HEK293 (cell line): ENCODE measurements at regions not wholly inside any gene's neighbourhood (a gene's known extent, or its start where the extent isn't known, plus 50 kb on each side); places are given as distances from the start of the nearest gene placed in this dataset.

ENCODE experiments used
- CTCF ChIA-PET: fragments of 350-600 bp; formaldehyde crosslinking; extraction: SDS; loops from one replicate; lab custom pipeline; 2021; ENCODE audit warnings: antibody characterized with exemption; lab: Yijun Ruan, JAX
- POLR2A ChIA-PET: fragments of 300-600 bp; formaldehyde crosslinking; extraction: SDS; loops from one replicate; lab custom pipeline; 2020; ENCODE audit warnings: antibody characterized with exemption, inconsistent platforms; lab: Yijun Ruan, JAX
- H3K27ac ChIP-seq: fragments of 200-500 bp; sonication (Bioruptor generic); 2 replicates; pipeline ENCODE4 v1.5.1; 2014; ENCODE audit warnings: low read depth, low read length, control low read depth, inconsistent platforms; ENCODE audit errors: extremely low read depth
- H3K36me3 ChIP-seq, 2 experiments: fragments of 200-500 bp in 1 of 2; sonication (Bioruptor generic) in 1 of 2; 1 replicate in 1 of 2; 2 replicates in 1 of 2; pipeline ENCODE4 v1.5.1; 2014 to 2017; ENCODE audit warnings: inconsistent platforms in 2 of 2, low read length in 2 of 2; ENCODE audit not compliant: control insufficient read depth in 2 of 2, insufficient read depth in 1 of 2
- H3K4me1 ChIP-seq: fragments of 200-500 bp; sonication (Bioruptor generic); 2 replicates; pipeline ENCODE4 v1.5.1; 2014; ENCODE audit warnings: mild to moderate bottlenecking, low read length, inconsistent platforms; ENCODE audit not compliant: control insufficient read depth, insufficient read depth
- H3K4me3 ChIP-seq: 2 replicates; pipeline ENCODE4 v1.5.1; 2011; ENCODE audit warnings: low read depth, mild to moderate bottlenecking, control low read depth, low read length, moderate library complexity
- H3K9me3 ChIP-seq: fragments of 200-500 bp; sonication (Bioruptor generic); 2 replicates; pipeline ENCODE4 v1.5.1; 2014; ENCODE audit warnings: low read depth, low read length, inconsistent platforms; ENCODE audit not compliant: control insufficient read depth, insufficient read depth
- BCL11B ChIP-seq: fragments of 450-650 bp; formaldehyde crosslinking; IDR thresholded peaks from 2 replicates; pipeline ENCODE4 v1.5.1; 2016; ENCODE audit warnings: low read depth, missing biosample characterization, missing genetic modification characterization
- HOXC10 ChIP-seq: sonication (generic); formaldehyde crosslinking; IDR thresholded peaks from 2 replicates; pipeline ENCODE4 v1.8.1; 2023; ENCODE audit warnings: mild to moderate bottlenecking, missing genetic modification reagents
- WT1 ChIP-seq: fragments of 450-650 bp; formaldehyde crosslinking; IDR thresholded peaks from 2 replicates; pipeline ENCODE4 v1.5.1; 2016; ENCODE audit warnings: missing biosample characterization, missing genetic modification characterization
- ZBTB7A ChIP-seq: fragments of 450-650 bp; formaldehyde crosslinking; IDR thresholded peaks from 2 replicates; pipeline ENCODE4 v1.5.1; 2016; ENCODE audit warnings: low read depth, missing biosample characterization, missing genetic modification characterization
- ZNF133 ChIP-seq: fragments of 450-650 bp; formaldehyde crosslinking; IDR thresholded peaks from 2 replicates; pipeline ENCODE4 v1.5.1; 2016; ENCODE audit warnings: missing biosample characterization, missing genetic modification characterization
- ZNF146 ChIP-seq: fragments of 450-650 bp; formaldehyde crosslinking; IDR thresholded peaks from 2 replicates; pipeline ENCODE4 v1.5.1; 2016; ENCODE audit warnings: missing biosample characterization, missing genetic modification characterization
- ZNF155 ChIP-seq: fragments of 450-650 bp; formaldehyde crosslinking; IDR thresholded peaks from 2 replicates; pipeline ENCODE4 v1.5.1; 2016; ENCODE audit warnings: missing biosample characterization, missing genetic modification characterization
- ZNF16 ChIP-seq: fragments of 450-650 bp; formaldehyde crosslinking; IDR thresholded peaks from 2 replicates; pipeline ENCODE4 v1.5.1; 2016; ENCODE audit warnings: low read depth, missing biosample characterization, missing genetic modification characterization
- ZNF174 ChIP-seq: fragments of 450-650 bp; formaldehyde crosslinking; IDR thresholded peaks from 2 replicates; pipeline ENCODE4 v1.5.0; 2017; ENCODE audit warnings: missing biosample characterization, mild to moderate bottlenecking, missing genetic modification characterization
- ZNF2 ChIP-seq: fragments of 450-650 bp; formaldehyde crosslinking; IDR thresholded peaks from 2 replicates; pipeline ENCODE4 v1.5.1; 2016; ENCODE audit warnings: missing biosample characterization, missing genetic modification characterization
- ZNF239 ChIP-seq: fragments of 450-650 bp; formaldehyde crosslinking; IDR thresholded peaks from 2 replicates; pipeline ENCODE4 v1.5.1; 2016; ENCODE audit warnings: missing biosample characterization, missing genetic modification characterization
- ZNF274 ChIP-seq, 2 experiments: fragments of 200-500 bp in 1 of 2; fragments of 450-650 bp in 1 of 2; sonication (Bioruptor generic) in 1 of 2; formaldehyde crosslinking in 1 of 2; IDR thresholded peaks; 2 replicates each; pipeline versions ENCODE4 v1.5.1 to v1.6.1; 2014 to 2016; ENCODE audit warnings: borderline replicate concordance in 1 of 2, inconsistent platforms in 1 of 2, low read length in 1 of 2, missing biosample characterization in 1 of 2, missing genetic modification characterization in 1 of 2
- ZNF37A ChIP-seq: fragments of 450-650 bp; IDR thresholded peaks from 2 replicates; pipeline ENCODE4 v1.5.1; 2018; ENCODE audit warnings: missing biosample characterization, missing genetic modification characterization
- ZNF426 ChIP-seq: fragments of 450-650 bp; formaldehyde crosslinking; IDR thresholded peaks from 2 replicates; pipeline ENCODE4 v1.5.1; 2017; ENCODE audit warnings: missing biosample characterization, missing genetic modification characterization, mild to moderate bottlenecking, inconsistent platforms, moderate library complexity
- ZNF629 ChIP-seq: fragments of 450-650 bp; formaldehyde crosslinking; IDR thresholded peaks from 2 replicates; pipeline ENCODE4 v1.5.1; 2017; ENCODE audit warnings: missing biosample characterization, missing genetic modification characterization
- ZNF658 ChIP-seq: fragments of 450-650 bp; formaldehyde crosslinking; IDR thresholded peaks from 2 replicates; pipeline ENCODE4; 2016; ENCODE audit warnings: missing biosample characterization, missing genetic modification characterization
- ZNF768 ChIP-seq: fragments of 450-650 bp; formaldehyde crosslinking; IDR thresholded peaks from 2 replicates; pipeline ENCODE4 v1.5.1; 2018; ENCODE audit warnings: missing biosample characterization, mild to moderate bottlenecking, missing genetic modification characterization
- TF ChIP-seq, protein P1 (sequence below): fragments of 450-650 bp; formaldehyde crosslinking; IDR thresholded peaks from 2 replicates; pipeline ENCODE4 v1.5.1; 2016; ENCODE audit warnings: missing biosample characterization, missing genetic modification characterization
- TF ChIP-seq, protein P2 (sequence below): fragments of 450-650 bp; formaldehyde crosslinking; IDR thresholded peaks from 2 replicates; pipeline ENCODE4 v1.5.1; 2017; ENCODE audit warnings: missing biosample characterization, missing genetic modification characterization
- TF ChIP-seq, protein P3 (sequence below): fragments of 450-650 bp; formaldehyde crosslinking; IDR thresholded peaks from 2 replicates; pipeline ENCODE4 v1.5.1; 2017; ENCODE audit warnings: missing biosample characterization, mild to moderate bottlenecking, missing genetic modification characterization, moderate library complexity
- TF ChIP-seq, protein P4 (sequence below): fragments of 450-650 bp; formaldehyde crosslinking; IDR thresholded peaks from 2 replicates; pipeline ENCODE4 v1.5.1; 2016; ENCODE audit warnings: missing biosample characterization, missing genetic modification characterization
- TF ChIP-seq, protein P5 (sequence below): fragments of 450-650 bp; IDR thresholded peaks from 2 replicates; pipeline ENCODE4 v1.5.1; 2018; ENCODE audit warnings: missing biosample characterization, missing genetic modification characterization

DNA sequence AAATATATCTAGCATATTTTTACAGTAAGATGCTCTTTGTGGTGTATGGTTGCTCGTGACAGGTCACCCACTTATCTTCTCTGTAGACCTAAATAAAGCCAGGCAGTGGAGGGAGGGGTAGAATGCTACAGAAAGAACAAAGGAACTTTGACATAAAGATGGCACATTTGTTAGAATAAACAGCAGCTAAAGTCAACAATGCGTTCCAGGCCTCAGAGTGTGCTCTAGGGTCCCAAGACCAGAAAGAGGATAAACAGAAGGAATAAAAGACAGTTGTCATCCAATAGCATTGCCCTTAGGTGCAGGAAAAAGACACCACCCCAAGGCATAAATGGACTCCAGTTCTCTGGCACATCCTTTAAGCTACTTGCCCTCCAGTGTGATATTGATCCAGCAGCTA lies 523.0 kb upstream of the CDH11 start:
- ChIA-PET CTCF (interaction anchor here (0.6 kb wide), 1 partner anchor 23 kb away, joined by 3 read pairs; no protein-coding TSS in a partner anchor), POLR2A (no interaction called here)
- Histone ChIP-seq H3K9me3 (no peaks in the 10 kb centered on the region), H3K4me3 (no peak overlapping the region), H3K4me1 (no peaks in the 10 kb centered on the region), H3K36me3 (no peaks in the 10 kb centered on the region), H3K27ac (no peak overlapping the region)
- TF ChIP-seq ZNF133 (tag by site-specific recombination) (no peak), ZNF2 (no peak), HOXC10 (CRISPR knock-in tag) (no peak), WT1 (tag by site-specific recombination) (no peak), ZNF16 (tag by site-specific recombination) (no peak), ZNF174 (tag by site-specific recombination) (no peak), ZNF37A (tag by site-specific recombination) (no peak), ZNF658 (tag by site-specific recombination) (no peak), ZNF426 (tag by site-specific recombination) (no peak), ZBTB7A (tag by site-specific recombination) (no peak), BCL11B (tag by site-specific recombination) (no peak)
- TF ChIP-seq, protein P1, sequence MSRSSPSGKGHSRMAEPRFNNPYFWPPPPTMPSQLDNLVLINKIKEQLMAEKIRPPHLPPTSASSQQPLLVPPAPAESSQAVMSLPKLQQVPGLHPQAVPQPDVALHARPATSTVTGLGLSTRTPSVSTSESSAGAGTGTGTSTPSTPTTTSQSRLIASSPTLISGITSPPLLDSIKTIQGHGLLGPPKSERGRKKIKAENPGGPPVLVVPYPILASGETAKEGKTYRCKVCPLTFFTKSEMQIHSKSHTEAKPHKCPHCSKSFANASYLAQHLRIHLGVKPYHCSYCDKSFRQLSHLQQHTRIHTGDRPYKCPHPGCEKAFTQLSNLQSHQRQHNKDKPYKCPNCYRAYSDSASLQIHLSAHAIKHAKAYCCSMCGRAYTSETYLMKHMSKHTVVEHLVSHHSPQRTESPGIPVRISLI (tag by site-specific recombination), result no peak
- TF ChIP-seq, protein P2, sequence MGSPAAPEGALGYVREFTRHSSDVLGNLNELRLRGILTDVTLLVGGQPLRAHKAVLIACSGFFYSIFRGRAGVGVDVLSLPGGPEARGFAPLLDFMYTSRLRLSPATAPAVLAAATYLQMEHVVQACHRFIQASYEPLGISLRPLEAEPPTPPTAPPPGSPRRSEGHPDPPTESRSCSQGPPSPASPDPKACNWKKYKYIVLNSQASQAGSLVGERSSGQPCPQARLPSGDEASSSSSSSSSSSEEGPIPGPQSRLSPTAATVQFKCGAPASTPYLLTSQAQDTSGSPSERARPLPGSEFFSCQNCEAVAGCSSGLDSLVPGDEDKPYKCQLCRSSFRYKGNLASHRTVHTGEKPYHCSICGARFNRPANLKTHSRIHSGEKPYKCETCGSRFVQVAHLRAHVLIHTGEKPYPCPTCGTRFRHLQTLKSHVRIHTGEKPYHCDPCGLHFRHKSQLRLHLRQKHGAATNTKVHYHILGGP (tag by site-specific recombination), result no peak

DNA sequence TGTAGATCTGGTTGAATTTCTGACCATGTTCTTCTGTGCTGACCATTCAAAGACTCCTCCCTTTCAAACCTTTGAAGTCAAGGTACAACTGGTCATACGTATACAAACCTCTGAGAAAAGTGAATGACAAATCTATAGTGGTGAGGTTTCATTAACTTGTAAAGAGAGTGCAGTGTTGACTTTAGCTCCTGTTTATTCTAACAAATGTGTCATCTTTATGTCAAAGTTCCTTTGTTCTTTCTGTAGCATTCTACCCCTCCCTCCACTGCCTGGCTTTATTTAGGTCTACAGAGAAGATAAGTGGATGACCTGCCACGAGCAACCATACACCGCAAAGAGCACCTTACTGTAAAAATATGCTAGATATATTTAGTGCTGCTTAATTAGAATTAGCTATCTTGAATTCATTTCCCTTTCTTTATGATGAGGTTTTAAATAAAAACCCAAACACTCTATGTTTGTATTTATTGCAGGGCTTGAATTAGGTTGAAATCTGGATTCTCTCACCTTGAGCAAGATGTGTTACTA lies 520.0 kb upstream of the CDH11 start:
- H3K36me3 ChIP-seq, result no peaks in the 10 kb centered on the region
- CTCF ChIA-PET, result no interaction called here
- no peak overlapping the region for H3K27ac ChIP-seq
- TF ChIP-seq ZNF155 (tag by site-specific recombination), result no peak
- H3K4me1 ChIP-seq, result no peaks in the 10 kb centered on the region
- H3K9me3 ChIP-seq, result no peaks in the 10 kb centered on the region
- POLR2A ChIA-PET, result no interaction called here
- H3K4me3 ChIP-seq, result no peak overlapping the region

DNA sequence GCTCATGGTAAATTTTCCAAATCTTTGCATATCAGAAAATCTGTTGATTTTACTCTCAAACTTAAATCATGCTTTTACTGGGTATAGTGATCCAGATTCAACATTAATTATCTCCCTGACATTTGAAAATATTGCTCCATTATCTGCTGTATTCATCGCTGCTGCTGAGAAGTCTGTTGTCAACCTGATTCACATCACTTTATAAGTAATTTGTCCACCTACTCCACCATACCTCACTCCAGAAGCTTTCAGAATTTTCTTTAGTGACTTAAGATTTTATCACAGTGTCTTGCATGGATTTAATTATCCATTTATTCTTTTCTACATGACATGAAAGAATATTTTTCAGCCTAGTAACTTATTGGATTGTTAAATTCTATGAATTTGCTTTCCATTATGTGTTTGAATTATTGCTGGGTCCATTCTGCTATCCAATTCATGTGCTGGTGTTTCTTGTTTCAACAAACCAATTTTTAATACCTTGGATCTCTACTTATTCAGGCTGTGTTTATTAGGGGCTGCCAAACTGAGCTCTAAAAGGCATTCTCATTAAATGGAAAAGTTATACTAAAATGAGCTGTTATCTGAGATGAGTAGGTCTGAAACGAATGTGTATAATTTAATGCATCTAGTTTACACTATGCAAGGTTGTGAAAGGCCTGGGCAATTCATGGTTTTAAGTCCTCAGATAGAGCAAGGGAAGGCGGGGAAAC lies 519.3 kb upstream of the CDH11 start:
- Histone ChIP-seq H3K36me3 (no peaks in the 10 kb centered on the region), H3K4me3 (no peak overlapping the region), H3K4me1 (no peaks in the 10 kb centered on the region), H3K9me3 (no peaks in the 10 kb centered on the region), H3K27ac (no peak overlapping the region)
- POLR2A ChIA-PET, result no interaction called here
- CTCF ChIA-PET, result interaction anchor here (0.6 kb wide), 1 partner anchor 438 kb away, joined by 3 read pairs; no protein-coding TSS in a partner anchor
- TF ChIP-seq, protein P3, sequence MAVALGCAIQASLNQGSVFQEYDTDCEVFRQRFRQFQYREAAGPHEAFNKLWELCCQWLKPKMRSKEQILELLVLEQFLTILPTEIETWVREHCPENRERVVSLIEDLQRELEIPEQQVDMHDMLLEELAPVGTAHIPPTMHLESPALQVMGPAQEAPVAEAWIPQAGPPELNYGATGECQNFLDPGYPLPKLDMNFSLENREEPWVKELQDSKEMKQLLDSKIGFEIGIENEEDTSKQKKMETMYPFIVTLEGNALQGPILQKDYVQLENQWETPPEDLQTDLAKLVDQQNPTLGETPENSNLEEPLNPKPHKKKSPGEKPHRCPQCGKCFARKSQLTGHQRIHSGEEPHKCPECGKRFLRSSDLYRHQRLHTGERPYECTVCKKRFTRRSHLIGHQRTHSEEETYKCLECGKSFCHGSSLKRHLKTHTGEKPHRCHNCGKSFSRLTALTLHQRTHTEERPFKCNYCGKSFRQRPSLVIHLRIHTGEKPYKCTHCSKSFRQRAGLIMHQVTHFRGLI, result no peak
- TF ChIP-seq, protein P4, sequence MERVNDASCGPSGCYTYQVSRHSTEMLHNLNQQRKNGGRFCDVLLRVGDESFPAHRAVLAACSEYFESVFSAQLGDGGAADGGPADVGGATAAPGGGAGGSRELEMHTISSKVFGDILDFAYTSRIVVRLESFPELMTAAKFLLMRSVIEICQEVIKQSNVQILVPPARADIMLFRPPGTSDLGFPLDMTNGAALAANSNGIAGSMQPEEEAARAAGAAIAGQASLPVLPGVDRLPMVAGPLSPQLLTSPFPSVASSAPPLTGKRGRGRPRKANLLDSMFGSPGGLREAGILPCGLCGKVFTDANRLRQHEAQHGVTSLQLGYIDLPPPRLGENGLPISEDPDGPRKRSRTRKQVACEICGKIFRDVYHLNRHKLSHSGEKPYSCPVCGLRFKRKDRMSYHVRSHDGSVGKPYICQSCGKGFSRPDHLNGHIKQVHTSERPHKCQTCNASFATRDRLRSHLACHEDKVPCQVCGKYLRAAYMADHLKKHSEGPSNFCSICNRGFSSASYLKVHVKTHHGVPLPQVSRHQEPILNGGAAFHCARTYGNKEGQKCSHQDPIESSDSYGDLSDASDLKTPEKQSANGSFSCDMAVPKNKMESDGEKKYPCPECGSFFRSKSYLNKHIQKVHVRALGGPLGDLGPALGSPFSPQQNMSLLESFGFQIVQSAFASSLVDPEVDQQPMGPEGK (tag by site-specific recombination), result no peak
- TF ChIP-seq, protein P5, sequence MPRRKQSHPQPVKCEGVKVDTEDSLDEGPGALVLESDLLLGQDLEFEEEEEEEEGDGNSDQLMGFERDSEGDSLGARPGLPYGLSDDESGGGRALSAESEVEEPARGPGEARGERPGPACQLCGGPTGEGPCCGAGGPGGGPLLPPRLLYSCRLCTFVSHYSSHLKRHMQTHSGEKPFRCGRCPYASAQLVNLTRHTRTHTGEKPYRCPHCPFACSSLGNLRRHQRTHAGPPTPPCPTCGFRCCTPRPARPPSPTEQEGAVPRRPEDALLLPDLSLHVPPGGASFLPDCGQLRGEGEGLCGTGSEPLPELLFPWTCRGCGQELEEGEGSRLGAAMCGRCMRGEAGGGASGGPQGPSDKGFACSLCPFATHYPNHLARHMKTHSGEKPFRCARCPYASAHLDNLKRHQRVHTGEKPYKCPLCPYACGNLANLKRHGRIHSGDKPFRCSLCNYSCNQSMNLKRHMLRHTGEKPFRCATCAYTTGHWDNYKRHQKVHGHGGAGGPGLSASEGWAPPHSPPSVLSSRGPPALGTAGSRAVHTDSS, result no peak
- TF ChIP-seq ZNF768 (tag by site-specific recombination) (no peak), ZNF146 (tag by site-specific recombination) (no peak), ZNF629 (tag by site-specific recombination) (no peak), ZNF274 (IDR thresholded peaks at IDR 0.05; ENCODE audit: low read length) (no peak), ZNF274 (tag by site-specific recombination; IDR thresholded peaks at IDR 0.05; ENCODE audit: borderline replicate concordance) (no peak), ZNF239 (tag by site-specific recombination) (no peak)
- TF ChIP-seq, protein P1 (tag by site-specific recombination), result no peak
